Epithelial cell of esophagus (primary cell): ENCODE measurements at regions not wholly inside any gene's neighbourhood (a gene's known extent, or its start where the extent isn't known, plus 50 kb on each side); places are given as distances from the start of the nearest gene placed in this dataset.

Source experiments
- DNase-seq: peaks from one replicate; pipeline ENCODE4 v3.0.0; 2010; ENCODE audit warnings: low read depth
- H3K4me3 ChIP-seq: 2 replicates; pipeline ENCODE4 v1.5.1; 2011; ENCODE audit warnings: mild to moderate bottlenecking, low read length, control low read depth
- CTCF ChIP-seq: IDR thresholded peaks from 2 replicates; pipeline ENCODE4 v1.5.1; 2011; ENCODE audit warnings: low read depth, mild to moderate bottlenecking, low read length, control low read depth, inconsistent platforms; ENCODE audit not compliant: insufficient read depth; ENCODE audit errors: missing control alignments

- DNase-seq = peak; percentile 79
Measured at GRCh38 chr3:144381607-144382006, 410.0 kb downstream of the DIPK2A start.

GRCh38 chr3:144384241-144384979, 412.8 kb downstream of the DIPK2A start:
- no peak for TF ChIP-seq CTCF
- H3K4me3 ChIP-seq = no peak overlapping the region
- DNase-seq = peak; percentile 17

More at GRCh38 chr3:144381607-144382006, 410.0 kb downstream of the DIPK2A start:
- no peak overlapping the region for H3K4me3 ChIP-seq
- no peak for TF ChIP-seq CTCF

- DNase-seq = no peak
- no peak overlapping the region for H3K4me3 ChIP-seq
- no peak for TF ChIP-seq CTCF
Measured at GRCh38 chr3:144390786-144391185, 419.2 kb downstream of the DIPK2A start.

GRCh38 chr3:144391236-144391635, 419.6 kb downstream of the DIPK2A start:
- no peak for DNase-seq
- TF ChIP-seq CTCF = no peak
- H3K4me3 ChIP-seq = no peak overlapping the region

GRCh38 chr3:144394032-144394431, 422.4 kb downstream of the DIPK2A start:
- DNase-seq = peak; percentile 69
- TF ChIP-seq CTCF = no peak
- H3K4me3 ChIP-seq = no peak overlapping the region

- no peak for DNase-seq
- no peak for TF ChIP-seq CTCF
- H3K4me3 ChIP-seq = no peak overlapping the region
Measured at GRCh38 chr3:144402430-144402829, 430.8 kb downstream of the DIPK2A start.

GRCh38 chr3:144403040-144403457, 431.4 kb downstream of the DIPK2A start:
- no peak for TF ChIP-seq CTCF
- peak; percentile 36 for DNase-seq
- no peak overlapping the region for H3K4me3 ChIP-seq
